ENCODE measurements at regions not wholly inside any gene's neighbourhood (a gene's known extent, or its start where the extent isn't known, plus 50 kb on each side); places are given as distances from the start of the nearest gene placed in this dataset.

DNA sequence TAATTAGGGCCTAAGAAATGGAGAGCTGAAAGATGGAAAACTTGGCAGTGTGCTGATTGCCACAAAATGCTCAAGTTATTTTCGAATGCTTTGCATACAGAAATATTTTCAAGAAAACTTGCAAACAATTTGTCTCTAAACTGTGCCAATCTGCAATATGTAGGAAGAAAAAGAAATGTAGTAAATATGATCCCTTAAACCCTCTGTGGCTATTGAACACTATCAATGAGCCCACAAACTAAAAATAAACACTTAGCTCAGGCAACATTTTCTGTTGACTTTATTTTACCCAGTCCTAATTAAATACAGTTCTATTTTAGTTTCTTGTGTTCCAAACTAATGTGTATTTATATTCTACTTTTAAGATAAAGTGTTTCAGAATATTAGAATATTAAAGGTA lies 342.1 kb downstream of the SEMA3D start:
- Histone ChIP-seq H3K4me1 (no peaks in the 10 kb centered on the region), H3K36me3 (no peaks in the 10 kb centered on the region), H3K27ac (no peak overlapping the region), H3K9me3 (no peaks in the 10 kb centered on the region), H3K27me3 (no peaks in the 10 kb centered on the region), H3K4me3 (no peak overlapping the region)
- no peak for DNase-seq (ENCODE audit: low spot score in 2 of 2)
- WGBS: 42% methylated on average over 1 of the region's 1 CpG
- no peak for TF ChIP-seq EP300 (IDR thresholded peaks at IDR 0.05)
- no peak for TF ChIP-seq POLR2A (IDR thresholded peaks at IDR 0.05)
- TF ChIP-seq POLR2AphosphoS5 (IDR thresholded peaks at IDR 0.05): no peak
- no peak for TF ChIP-seq CTCF (IDR thresholded peaks at IDR 0.05)

- no peak overlapping the region for H3K4me3 ChIP-seq
- H3K27me3 ChIP-seq: no peaks in the 10 kb centered on the region
- TF ChIP-seq CTCF (IDR thresholded peaks at IDR 0.05) (no peak), POLR2AphosphoS5 (IDR thresholded peaks at IDR 0.05) (no peak), EP300 (IDR thresholded peaks at IDR 0.05) (no peak), POLR2A (IDR thresholded peaks at IDR 0.05) (no peak)
- H3K27ac ChIP-seq: no peak overlapping the region
- no peaks in the 10 kb centered on the region for H3K9me3 ChIP-seq
- H3K4me1 ChIP-seq: no peaks in the 10 kb centered on the region
- 44% methylated on average over 3 of the region's 3 CpGs for WGBS
- no peaks in the 10 kb centered on the region for H3K36me3 ChIP-seq
- DNase-seq (ENCODE audit: low spot score in 2 of 2): no peak
Observed at GRCh38 chr7:84841809-84842208, 345.0 kb downstream of the SEMA3D start.

- 88% methylated on average over 5 of the region's 5 CpGs for whole genome bisulfite sequencing
- TF ChIP-seq CTCF (IDR thresholded peaks at IDR 0.05) (no peak), EP300 (IDR thresholded peaks at IDR 0.05) (no peak), POLR2A (IDR thresholded peaks at IDR 0.05) (no peak), POLR2AphosphoS5 (IDR thresholded peaks at IDR 0.05) (no peak)
- no peak overlapping the region for H3K27ac ChIP-seq
- no peak for DNase-seq (ENCODE audit: low spot score in 2 of 2)
- H3K36me3 ChIP-seq: no peaks in the 10 kb centered on the region
- no peak overlapping the region for H3K4me3 ChIP-seq
- no peaks in the 10 kb centered on the region for H3K9me3 ChIP-seq
- H3K4me1 ChIP-seq: no peaks in the 10 kb centered on the region
- H3K27me3 ChIP-seq: no peaks in the 10 kb centered on the region
Observed at GRCh38 chr7:84838857-84839256, 348.0 kb downstream of the SEMA3D start.

DNA sequence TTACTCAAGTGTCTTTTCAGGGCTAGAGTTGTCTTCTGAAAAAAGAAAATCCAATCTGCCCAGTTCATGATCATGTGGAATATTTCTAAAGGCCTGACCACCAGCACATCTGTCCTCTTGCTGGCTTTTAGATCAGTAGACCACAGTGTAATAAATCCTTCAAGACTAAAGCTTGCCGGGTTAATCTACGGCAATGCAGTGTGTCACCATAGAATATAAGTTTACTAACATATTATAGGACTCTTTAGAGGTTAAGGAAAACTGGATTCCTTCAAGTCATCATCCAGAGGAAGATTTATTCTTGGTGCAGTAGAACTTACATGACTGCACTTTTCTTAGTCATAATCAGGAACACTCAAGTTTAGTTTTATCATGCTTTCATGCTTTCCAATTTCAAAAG lies 349.5 kb downstream of the SEMA3D start:
- DNase-seq (ENCODE audit: low spot score in 2 of 2): no peak
- no peaks in the 10 kb centered on the region for H3K36me3 ChIP-seq
- no peak for TF ChIP-seq EP300 (IDR thresholded peaks at IDR 0.05)
- no peak for TF ChIP-seq POLR2AphosphoS5 (IDR thresholded peaks at IDR 0.05)
- TF ChIP-seq POLR2A (IDR thresholded peaks at IDR 0.05): no peak
- TF ChIP-seq CTCF (IDR thresholded peaks at IDR 0.05): no peak
- no peaks in the 10 kb centered on the region for H3K4me1 ChIP-seq
- no peak overlapping the region for H3K4me3 ChIP-seq
- H3K27ac ChIP-seq: no peak overlapping the region
- 61% methylated on average over 2 of the region's 2 CpGs for WGBS
- H3K27me3 ChIP-seq: no peaks in the 10 kb centered on the region
- no peaks in the 10 kb centered on the region for H3K9me3 ChIP-seq

DNA sequence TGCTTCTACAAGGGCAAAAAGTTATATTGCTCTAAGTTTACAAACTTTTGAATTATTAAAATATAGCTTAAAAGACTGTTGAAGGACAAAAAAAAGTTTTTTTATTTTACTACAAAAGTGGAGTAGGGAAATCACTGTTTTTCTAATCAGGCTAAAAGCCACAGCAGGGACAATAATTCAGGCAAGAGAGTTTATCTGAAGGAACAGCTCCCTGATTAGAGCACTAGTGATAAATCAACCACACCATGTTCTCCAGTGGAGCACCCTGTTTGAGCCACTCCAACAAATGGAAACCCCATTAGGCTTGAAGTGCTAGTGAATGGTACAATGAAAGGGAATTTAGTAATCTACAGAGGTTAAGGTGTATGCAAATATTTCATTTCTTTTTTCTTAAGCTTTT lies 357.1 kb downstream of the SEMA3D start:
- no peaks in the 10 kb centered on the region for H3K4me1 ChIP-seq
- no peaks in the 10 kb centered on the region for H3K9me3 ChIP-seq
- H3K36me3 ChIP-seq: no peaks in the 10 kb centered on the region
- H3K4me3 ChIP-seq: no peak overlapping the region
- DNase-seq (ENCODE audit: low spot score in 2 of 2): no peak
- TF ChIP-seq POLR2AphosphoS5 (IDR thresholded peaks at IDR 0.05) (no peak), CTCF (IDR thresholded peaks at IDR 0.05) (no peak), EP300 (IDR thresholded peaks at IDR 0.05) (no peak), POLR2A (IDR thresholded peaks at IDR 0.05) (no peak)
- H3K27me3 ChIP-seq: no peaks in the 10 kb centered on the region
- no peak overlapping the region for H3K27ac ChIP-seq
